Suppressor macrophage treated with lipopolysaccharide for 4 hours (primary cell): ENCODE measurements at regions not wholly inside any gene's neighbourhood (a gene's known extent, or its start where the extent isn't known, plus 50 kb on each side); places are given as distances from the start of the nearest gene placed in this dataset.
A peak's percentile ranks its signal among the peaks of the same experiment; 100 is the strongest.

Source experiments
- DNase-seq: peaks from one replicate; pipeline ENCODE4 v3.0.0-alpha.2; 2020

GRCh38 chr6:163659803-163660202, 245.3 kb downstream of the QKI start:
- peak; percentile 29 for DNase-seq

GRCh38 chr6:163655217-163656121, 241.0 kb downstream of the QKI start:
- no peak for DNase-seq

- DNase-seq = peak; percentile 74
Measured at GRCh38 chr6:163651915-163652668, 237.6 kb downstream of the QKI start.

GRCh38 chr6:163651426-163651825, 236.9 kb downstream of the QKI start:
- DNase-seq = no peak

GRCh38 chr6:163648868-163649267, 234.3 kb downstream of the QKI start:
- DNase-seq = no peak

- DNase-seq = no peak
Measured at GRCh38 chr6:163647624-163648023, 233.1 kb downstream of the QKI start.

- DNase-seq = no peak
Measured at GRCh38 chr6:163646866-163647265, 232.3 kb downstream of the QKI start.

GRCh38 chr6:163646133-163646532, 231.6 kb downstream of the QKI start:
- no peak for DNase-seq

- DNase-seq = no peak
Measured at GRCh38 chr6:163645560-163645959, 231.0 kb downstream of the QKI start.

- DNase-seq = no peak
Measured at GRCh38 chr6:163643866-163644265, 229.3 kb downstream of the QKI start.

GRCh38 chr6:163641706-163642105, 227.2 kb downstream of the QKI start:
- no peak for DNase-seq

GRCh38 chr6:163640641-163641040, 226.1 kb downstream of the QKI start:
- no peak for DNase-seq

- DNase-seq = no peak
Measured at GRCh38 chr6:163637524-163637923, 223.0 kb downstream of the QKI start.

- no peak for DNase-seq
Measured at GRCh38 chr6:163635731-163636364, 221.3 kb downstream of the QKI start.

GRCh38 chr6:163635315-163635714, 220.8 kb downstream of the QKI start:
- no peak for DNase-seq

GRCh38 chr6:163634211-163635171, 220.0 kb downstream of the QKI start:
- DNase-seq = no peak

- DNase-seq = no peak
Measured at GRCh38 chr6:163630991-163631390, 216.5 kb downstream of the QKI start.

- DNase-seq = no peak
Measured at GRCh38 chr6:163630572-163630971, 216.1 kb downstream of the QKI start.

GRCh38 chr6:163630096-163630495, 215.6 kb downstream of the QKI start:
- DNase-seq = no peak
